Embryonic facial prominence (tissue), 1 donor: ENCODE measurements at regions not wholly inside any gene's neighbourhood (a gene's known extent, or its start where the extent isn't known, plus 50 kb on each side); places are given as distances from the start of the nearest gene placed in this dataset.

Experiments
- DNase-seq: peaks from one replicate; pipeline ENCODE4 v3.0.0-alpha.2; 2016; ENCODE audit errors: extremely low spot score

- DNase-seq, result no peak
These were observed 121.9 kb upstream of the STAC start for GRCh38 chr3:36258421-36258820.

GRCh38 chr3:36259580-36259979 is 120.7 kb upstream of the STAC start:
- DNase-seq, result no peak

- no peak for DNase-seq
These were observed 111.0 kb upstream of the STAC start for GRCh38 chr3:36269274-36269673.

DNA sequence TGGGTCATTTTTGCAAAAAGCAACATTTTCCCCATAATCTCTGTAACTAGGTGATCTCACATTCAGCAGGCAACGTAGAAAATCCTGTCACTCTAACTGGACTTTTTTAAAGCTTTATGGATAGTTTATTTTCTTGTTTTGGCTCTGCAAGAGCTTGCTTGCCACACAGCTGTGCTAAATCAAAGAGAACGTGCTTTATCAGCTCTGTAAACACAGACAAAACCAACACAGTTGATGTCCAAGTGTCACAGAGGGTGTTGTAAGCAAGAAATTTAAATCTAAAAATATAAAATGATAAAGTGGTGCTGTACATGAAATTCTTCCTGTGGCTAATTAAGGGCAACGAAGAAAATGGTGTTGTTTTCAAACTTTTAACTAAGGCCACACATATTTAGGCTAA is 97.5 kb upstream of the STAC start:
- no peak for DNase-seq

DNA sequence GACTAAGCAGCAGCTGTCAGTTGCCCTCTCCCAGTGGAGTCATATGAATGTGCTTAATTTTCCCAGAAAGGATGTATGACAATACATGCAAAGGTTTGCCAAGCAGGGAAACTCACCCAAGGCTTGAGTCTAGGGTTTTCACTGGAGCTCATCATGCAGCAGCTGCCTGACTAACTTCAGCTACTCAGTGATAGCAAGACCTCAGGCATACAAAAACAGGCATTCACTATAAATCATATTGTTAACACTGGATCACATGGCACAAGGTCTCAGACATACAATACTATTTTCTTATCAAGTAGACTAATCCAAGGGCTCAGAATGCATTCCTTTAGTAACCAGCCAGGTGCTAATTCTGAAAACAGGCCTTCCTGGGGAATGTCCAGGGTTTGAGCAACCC is 85.0 kb upstream of the STAC start:
- no peak for DNase-seq

DNA sequence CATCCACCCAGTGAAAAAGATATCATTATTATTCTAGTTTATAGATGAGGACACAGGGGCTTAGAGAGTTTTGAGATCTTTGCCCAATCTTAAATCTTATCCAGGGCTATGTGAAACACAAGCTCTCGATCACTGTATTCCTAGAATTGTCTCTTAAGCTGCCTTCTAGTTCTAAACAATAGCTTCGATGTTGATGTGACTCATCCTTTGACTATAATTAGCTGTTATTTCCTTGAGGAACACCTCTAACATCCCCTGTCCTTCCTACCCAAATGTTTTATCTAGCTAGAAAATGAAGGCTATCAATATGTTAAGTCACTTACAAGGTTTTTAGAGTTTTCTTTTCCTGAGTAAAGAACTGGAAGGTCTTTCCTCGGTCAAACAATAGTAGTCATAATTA is 83.1 kb upstream of the STAC start:
- DNase-seq, result no peak

DNA sequence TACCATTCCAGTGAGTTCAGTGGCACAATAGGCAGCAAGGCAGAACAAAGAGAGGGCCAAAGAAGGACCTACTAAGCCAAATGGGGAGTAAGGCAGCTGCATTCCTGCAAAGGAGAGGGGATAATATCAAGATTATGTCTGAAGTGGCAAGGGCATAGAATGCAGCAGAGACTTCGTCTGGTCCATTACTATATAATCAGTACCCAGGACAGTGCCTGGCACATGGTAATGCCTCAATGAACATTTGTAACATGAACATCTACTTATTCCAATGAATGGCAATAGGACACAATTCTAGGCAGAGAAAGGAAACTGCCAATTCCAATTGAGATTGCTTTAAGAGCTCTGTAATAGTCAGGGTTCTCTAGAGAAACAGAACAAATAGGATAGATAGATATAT is 82.1 kb upstream of the STAC start:
- DNase-seq, result no peak

DNA sequence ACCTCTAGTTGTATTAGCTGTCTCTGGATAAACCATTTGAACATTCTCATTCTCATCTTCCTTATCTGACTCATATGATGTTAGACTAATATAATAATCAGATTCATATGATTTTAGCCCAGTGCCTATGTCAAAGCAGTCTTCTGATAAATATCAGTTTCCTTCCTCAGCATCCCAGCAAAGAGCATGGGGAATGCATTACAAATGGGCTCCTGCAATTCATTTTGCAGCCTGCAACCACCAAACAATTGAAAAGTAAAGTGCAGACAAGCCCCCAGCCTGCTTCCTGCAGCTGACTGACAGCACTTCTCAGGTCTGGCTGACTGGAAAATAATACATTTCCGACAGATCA is 78.2 kb upstream of the STAC start:
- DNase-seq, result no peak

- DNase-seq, result no peak
These were observed 77.7 kb upstream of the STAC start for GRCh38 chr3:36302626-36303025.

DNA sequence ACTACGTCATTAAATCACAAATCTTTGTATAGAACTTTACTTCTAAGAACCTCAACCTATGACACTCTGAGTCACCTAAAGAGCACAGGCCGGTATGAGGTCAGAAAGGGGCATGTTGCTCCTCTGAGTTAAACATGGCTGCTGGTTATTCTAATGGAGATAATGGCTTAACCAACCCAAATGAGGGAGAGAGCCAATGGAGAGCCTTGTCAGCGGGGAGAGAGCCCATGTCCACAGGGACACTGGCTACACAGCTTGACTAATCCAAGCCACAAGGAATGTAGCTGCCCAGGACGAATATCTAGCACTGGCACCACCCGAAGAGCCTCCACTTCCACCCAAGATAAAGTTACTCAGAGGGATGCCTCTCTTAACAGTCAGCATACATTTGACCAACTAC is 77.0 kb upstream of the STAC start:
- DNase-seq, result no peak

DNA sequence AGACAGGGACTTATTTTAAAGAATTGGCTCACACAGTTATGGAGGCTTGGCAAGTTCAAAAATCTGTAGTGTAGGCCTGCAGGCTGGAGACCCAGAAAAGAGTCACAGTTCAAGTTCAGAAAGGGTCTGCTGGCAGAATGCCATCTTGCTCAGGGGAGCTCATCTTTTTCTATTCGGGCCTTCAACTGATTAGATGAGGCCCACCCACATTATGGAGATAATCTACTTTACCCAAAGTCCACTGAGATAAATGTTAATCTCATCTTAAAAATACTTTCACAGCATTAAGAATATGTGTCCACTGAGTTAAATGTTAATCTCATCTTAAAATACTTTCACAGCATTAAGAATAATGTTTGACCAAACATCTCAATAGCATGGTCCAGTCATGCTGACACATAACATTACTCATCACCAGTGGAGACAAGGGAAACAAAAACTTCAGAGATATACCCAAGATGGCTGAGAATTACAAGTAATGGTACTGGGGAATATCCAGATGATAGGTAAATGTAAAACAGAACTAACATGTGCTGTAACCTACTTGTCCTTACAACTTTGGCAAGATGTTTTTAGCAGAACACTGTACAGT is 74.3 kb upstream of the STAC start:
- no peak for DNase-seq

GRCh38 chr3:36309092-36309491 is 71.2 kb upstream of the STAC start:
- DNase-seq, result no peak

GRCh38 chr3:36312351-36312750 is 68.0 kb upstream of the STAC start:
- no peak for DNase-seq

GRCh38 chr3:36317915-36318314 is 62.4 kb upstream of the STAC start:
- DNase-seq, result no peak

DNA sequence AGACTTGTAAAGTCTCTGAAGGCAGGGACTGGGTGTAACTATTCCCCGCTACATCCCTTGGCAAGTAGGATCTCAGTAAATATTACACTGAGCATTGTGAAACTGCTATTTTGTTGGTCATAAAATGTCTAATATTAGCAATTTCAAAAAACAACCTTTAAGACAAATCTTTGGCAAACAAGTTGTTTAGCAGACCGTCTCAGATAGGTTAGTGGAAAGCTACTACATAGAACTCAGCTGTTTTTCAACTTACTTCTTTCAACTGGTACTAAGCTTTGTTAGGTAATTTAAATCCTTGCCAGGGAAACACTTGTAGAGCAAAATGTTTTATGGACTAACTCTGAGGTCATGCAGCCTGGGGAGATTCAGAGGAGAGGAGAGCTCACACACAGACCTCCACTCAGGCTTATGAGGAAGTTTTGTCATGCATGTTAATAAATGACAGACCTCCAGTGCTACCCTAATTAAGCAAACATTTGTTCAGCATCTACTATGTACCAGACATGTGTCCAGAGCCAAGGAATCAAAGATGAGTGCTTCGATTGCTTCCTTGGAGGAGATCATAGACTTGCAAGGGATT is 61.6 kb upstream of the STAC start:
- no peak for DNase-seq

- no peak for DNase-seq
These were observed 60.6 kb upstream of the STAC start for GRCh38 chr3:36319680-36320079.
